Pancreas (tissue), 10 donors: ENCODE measurements at regions not wholly inside any gene's neighbourhood (a gene's known extent, or its start where the extent isn't known, plus 50 kb on each side); places are given as distances from the start of the nearest gene placed in this dataset.
"Not testable (repeated sequence)": the region's sequence is repeated elsewhere in the genome, so short reads cannot be mapped to it uniquely, and the experiment has no call there.

Source experiments
- ATAC-seq, 4 donors: fragments of 200-7000 bp; cut with Tn5 transposase; one replicate each; pipeline versions ENCODE4 v1.8.0 to v1.9.1; 2020; ENCODE audit warnings: mild to moderate bottlenecking in 4 of 4, moderate library complexity in 4 of 4
- DNase-seq, 6 donors: peaks; one replicate each; pipeline ENCODE4 v3.0.0-alpha.2; 2020
- FAIRE-seq: peaks from 2 replicates; lab custom pipeline; 2012; peaks lifted over from hg19 to GRCh38; lab: Jason Lieb, UNC
- H3K27ac ChIP-seq, 4 donors: fragments of 200-600 bp; sonication (generic); 1 replicate in 3 of 4; 2 replicates in 1 of 4; pipeline versions ENCODE4 v1.5.0 to v1.8.0; 2020
- H3K27me3 ChIP-seq, 4 donors: fragments of 200-600 bp; one replicate each; pipeline ENCODE4 v1.8.0; 2021
- H3K36me3 ChIP-seq, 3 donors: fragments of 200-600 bp; sonication (generic) in 1 of 3; one replicate each; pipeline versions ENCODE4 v1.5.0 to v1.8.0; 2020 to 2021
- H3K4me1 ChIP-seq, 3 donors: fragments of 200-600 bp; one replicate each; pipeline ENCODE4 v1.8.0; 2021
- H3K4me3 ChIP-seq, 4 donors: fragments of 200-600 bp; sonication (generic) in 2 of 4; one replicate each; pipeline versions ENCODE4 v1.5.0 to v1.8.0; 2020 to 2021
- H3K9me3 ChIP-seq, 4 donors: fragments of 200-600 bp; one replicate each; pipeline ENCODE4 v1.8.0; 2021
- CTCF ChIP-seq, 4 donors: fragments of 200-600 bp; sonication (generic) in 3 of 4; IDR thresholded peaks; one replicate each; pipeline versions ENCODE4 v1.5.0 to v1.8.0; 2021; ENCODE audit warnings: antibody characterized with exemption in 4 of 4
- WGBS, 2 donors: extraction: QIAGEN DNeasy Blood & Tissue Kit; methylation state at CpG; one replicate each; pipeline ENCODE4 v1.1.7; 2013; 5-methylcytosine and 5-hydroxymethylcytosine counted together
- intact Hi-C, 3 donors: fragments of 100-400 bp; cut with DNase I; formaldehyde crosslinking; loops; one replicate each; pipeline versions ENCODE4 v1.11.1 to v1.14.2; 2022
- donor health status: healthy with polysubstance abuse.
- donor health status: DM: no; HTN: no; CAD: no; lungs with moderate emphysema.
- donor health status: DM: no; HTN: no; CAD: no.
- donor health status: control.
- donor health status: control.
- donor health status: Bipolar disorder and iron deficiency.
- donor health status: DM: yes; HTN: yes; CAD: no.
- donor health status: DM: no; HTN: no; CAD: no.
- donor health status: DM: no; HTN: no; CAD: no.
- donor health status: DM: yes; HTN: yes; CAD: no.

- no peak for FAIRE-seq
- Histone ChIP-seq H3K27ac (no peak overlapping the region), H3K27me3 (no peaks in the 10 kb centered on the region), H3K9me3 (no peaks in the 10 kb centered on the region), H3K4me3 (no peak overlapping the region), H3K36me3 (no peaks in the 10 kb centered on the region), H3K4me1 (no peaks in the 10 kb centered on the region)
- DNase-seq, result no peak
- no peak for TF ChIP-seq CTCF (IDR thresholded peaks at IDR 0.05)
- 62 to 64% methylated on average over 15 of the region's 15 CpGs for WGBS, 2 donors
- no peak for ATAC-seq
- intact Hi-C loops, result no loop called here
Measured at GRCh38 chr10:117830787-117831212, 215.9 kb downstream of the RAB11FIP2 start.

- H3K4me3 ChIP-seq, intact Hi-C loops, H3K27me3 ChIP-seq, FAIRE-seq, H3K9me3 ChIP-seq, H3K36me3 ChIP-seq, DNase-seq, H3K27ac ChIP-seq, H3K4me1 ChIP-seq: not testable (repeated sequence)
- ATAC-seq, result peak in 1 of 4 donors; percentile 17
- whole genome bisulfite sequencing, 2 donors, result 34 to 44% methylated on average over 30 to 34 of the region's 39 CpGs
Measured at GRCh38 chr10:117838500-117839498, 207.9 kb downstream of the RAB11FIP2 start.

GRCh38 chr10:117856426-117856825 is 190.3 kb downstream of the RAB11FIP2 start:
- DNase-seq, H3K27ac ChIP-seq, H3K4me1 ChIP-seq, H3K27me3 ChIP-seq, FAIRE-seq, intact Hi-C loops, H3K4me3 ChIP-seq, ATAC-seq, H3K9me3 ChIP-seq, H3K36me3 ChIP-seq: not testable (repeated sequence)
- 45 to 48% methylated on average over 1 of the region's 1 CpG for WGBS, 2 donors

GRCh38 chr10:117860135-117860534 is 186.6 kb downstream of the RAB11FIP2 start:
- WGBS, 2 donors, result 65 to 73% methylated on average over 5 of the region's 5 CpGs
- DNase-seq, result no peak
- Histone ChIP-seq H3K9me3 (no peaks in the 10 kb centered on the region), H3K4me3 (no peak overlapping the region), H3K4me1 (no peaks in the 10 kb centered on the region), H3K36me3 (no peaks in the 10 kb centered on the region), H3K27ac (no peak overlapping the region), H3K27me3 (peaks cover 0 to 5% (median 0%) of the 10 kb centered on the region in 4 donors)
- TF ChIP-seq CTCF (IDR thresholded peaks at IDR 0.05), result no peak
- intact Hi-C loops, result no loop called here
- no peak for ATAC-seq
- no peak for FAIRE-seq

GRCh38 chr10:117860823-117861222 is 185.9 kb downstream of the RAB11FIP2 start:
- ATAC-seq, result no peak
- no peaks in the 10 kb centered on the region for H3K4me1 ChIP-seq
- no peak for TF ChIP-seq CTCF (IDR thresholded peaks at IDR 0.05)
- H3K4me3 ChIP-seq, result no peak overlapping the region
- intact Hi-C loops, result no loop called here
- no peak for FAIRE-seq
- no peaks in the 10 kb centered on the region for H3K9me3 ChIP-seq
- no peak for DNase-seq
- no peaks in the 10 kb centered on the region for H3K36me3 ChIP-seq
- no peak overlapping the region for H3K27ac ChIP-seq
- H3K27me3 ChIP-seq, result peaks cover 0 to 3% (median 0%) of the 10 kb centered on the region in 4 donors

- no peak for FAIRE-seq
- TF ChIP-seq CTCF (IDR thresholded peaks at IDR 0.05), result no peak
- ATAC-seq, result no peak
- Histone ChIP-seq H3K27ac (no peak overlapping the region), H3K36me3 (no peaks in the 10 kb centered on the region), H3K4me1 (no peaks in the 10 kb centered on the region), H3K9me3 (no peaks in the 10 kb centered on the region), H3K27me3 (no peaks in the 10 kb centered on the region), H3K4me3 (no peak overlapping the region)
- WGBS, 2 donors, result 77 to 85% methylated on average over 4 of the region's 4 CpGs
- no peak for DNase-seq
- intact Hi-C loops, result no loop called here
Measured at GRCh38 chr10:117861329-117861728, 185.4 kb downstream of the RAB11FIP2 start.
